ENCODE measurements at regions not wholly inside any gene's neighbourhood (a gene's known extent, or its start where the extent isn't known, plus 50 kb on each side); places are given as distances from the start of the nearest gene placed in this dataset.
"Not testable (repeated sequence)": the region's sequence is repeated elsewhere in the genome, so short reads cannot be mapped to it uniquely, and the experiment has no call there.

DNA sequence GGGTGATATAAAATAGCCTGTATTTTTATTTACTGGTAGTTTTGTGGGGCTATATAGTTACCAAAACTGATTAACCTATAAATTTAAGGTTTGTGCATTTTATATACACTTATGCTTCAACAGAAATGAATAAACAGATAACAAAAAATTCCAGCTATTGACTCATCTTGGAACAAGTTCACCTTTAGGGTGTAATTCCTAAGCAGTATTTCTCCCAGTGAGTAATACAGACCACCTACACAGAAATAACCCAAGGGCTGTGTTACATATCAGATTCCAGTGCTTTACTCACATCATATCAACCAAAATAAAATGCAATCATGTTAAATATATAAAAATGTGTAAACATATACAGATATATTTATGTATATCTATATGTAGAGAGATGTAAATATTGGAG lies 345.6 kb downstream of the ADAMTS20 start:
- H3K4me3 ChIP-seq: no peak overlapping the region
- no peak overlapping the region for H3K27ac ChIP-seq
- H3K36me3 ChIP-seq: no peaks in the 10 kb centered on the region
- H3K9me3 ChIP-seq: peaks cover 0 to 1% (median 0%) of the 10 kb centered on the region in 4 donors
- intact Hi-C loops (cut with DNase I): no loop called here
- TF ChIP-seq CTCF (IDR thresholded peaks at IDR 0.05) (no peak), EP300 (IDR thresholded peaks at IDR 0.05) (no peak), POLR2AphosphoS5 (IDR thresholded peaks at IDR 0.05) (no peak), POLR2A (IDR thresholded peaks at IDR 0.05) (no peak)
- no peaks in the 10 kb centered on the region for H3K4me1 ChIP-seq
- H3K27me3 ChIP-seq: no peaks in the 10 kb centered on the region
- no peak for DNase-seq

DNA sequence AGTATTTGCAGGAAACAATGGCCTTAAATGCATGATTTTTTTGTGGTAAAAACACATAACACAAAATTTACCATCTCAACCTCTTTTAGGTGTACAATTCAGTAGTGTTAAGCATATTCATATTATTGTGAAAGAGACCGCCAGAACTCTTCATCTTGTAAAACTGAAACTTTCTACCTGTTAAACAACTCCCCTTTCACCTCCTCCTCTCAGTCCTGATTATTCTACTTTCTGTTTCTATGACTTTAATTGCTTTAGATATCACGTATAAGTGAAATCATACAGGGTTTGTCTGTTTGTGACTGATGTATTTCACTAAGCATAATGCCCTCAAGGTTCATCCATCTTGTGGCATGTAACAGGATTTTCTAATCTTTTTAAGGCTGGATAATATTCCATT lies 353.4 kb downstream of the ADAMTS20 start:
- intact Hi-C loops (cut with DNase I): no loop called here
- no peak for DNase-seq
- H3K36me3 ChIP-seq: no peaks in the 10 kb centered on the region
- H3K4me3 ChIP-seq: no peak overlapping the region
- peaks cover 0 to 1% (median 0%) of the 10 kb centered on the region in 4 donors for H3K9me3 ChIP-seq
- H3K27me3 ChIP-seq: no peaks in the 10 kb centered on the region
- no peak overlapping the region for H3K27ac ChIP-seq
- 38 to 73% methylated on average over 2 of the region's 2 CpGs for WGBS, 2 donors
- no peaks in the 10 kb centered on the region for H3K4me1 ChIP-seq
- TF ChIP-seq POLR2A (IDR thresholded peaks at IDR 0.05) (no peak), POLR2AphosphoS5 (IDR thresholded peaks at IDR 0.05) (no peak), EP300 (IDR thresholded peaks at IDR 0.05) (no peak), CTCF (IDR thresholded peaks at IDR 0.05) (no peak)

- no peak for TF ChIP-seq CTCF (IDR thresholded peaks at IDR 0.05)
- TF ChIP-seq EP300 (IDR thresholded peaks at IDR 0.05): no peak
- TF ChIP-seq POLR2A (IDR thresholded peaks at IDR 0.05): no peak
- WGBS, 2 donors: 78 to 92% methylated on average over 2 of the region's 2 CpGs
- H3K27ac ChIP-seq: no peak overlapping the region
- H3K36me3 ChIP-seq: no peaks in the 10 kb centered on the region
- no peaks in the 10 kb centered on the region for H3K4me1 ChIP-seq
- no peak overlapping the region for H3K4me3 ChIP-seq
- intact Hi-C loops (cut with DNase I): no loop called here
- H3K27me3 ChIP-seq: no peaks in the 10 kb centered on the region
- no peaks in the 10 kb centered on the region for H3K9me3 ChIP-seq
- no peak for DNase-seq
Measured at GRCh38 chr12:43196268-43196907, 355.6 kb downstream of the ADAMTS20 start.

GRCh38 chr12:43193096-43193495 lies 358.9 kb downstream of the ADAMTS20 start:
- H3K27me3 ChIP-seq; H3K36me3 ChIP-seq; H3K4me3 ChIP-seq; H3K9me3 ChIP-seq; intact Hi-C loops (cut with DNase I); DNase-seq; H3K4me1 ChIP-seq; H3K27ac ChIP-seq: not testable (repeated sequence)
- WGBS, 2 donors: 22 to 57% methylated on average over 2 of the region's 2 CpGs

DNA sequence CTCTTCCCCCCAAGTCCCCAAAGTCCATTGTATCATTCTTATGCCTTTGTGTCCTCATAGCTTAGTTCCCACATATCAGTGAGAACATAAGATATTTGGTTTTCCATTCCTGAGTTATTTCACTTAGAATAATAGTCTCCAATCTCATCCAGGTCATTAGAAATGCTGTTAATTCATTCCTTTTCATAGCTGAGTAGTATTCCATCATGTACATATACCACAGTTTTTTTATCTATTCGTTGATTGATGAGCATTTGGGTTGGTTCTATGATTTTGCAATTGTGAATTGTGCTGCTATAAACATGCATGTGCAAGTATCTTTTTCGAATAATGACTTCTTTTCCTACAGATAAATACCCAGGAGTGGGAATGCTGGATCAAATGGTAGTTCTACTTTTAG lies 359.6 kb downstream of the ADAMTS20 start:
- DNase-seq; H3K4me3 ChIP-seq; H3K27me3 ChIP-seq; H3K4me1 ChIP-seq; H3K36me3 ChIP-seq; intact Hi-C loops (cut with DNase I); H3K9me3 ChIP-seq; H3K27ac ChIP-seq: not testable (repeated sequence)
- 73 to 85% methylated on average over 2 of the region's 2 CpGs for WGBS, 2 donors

DNA sequence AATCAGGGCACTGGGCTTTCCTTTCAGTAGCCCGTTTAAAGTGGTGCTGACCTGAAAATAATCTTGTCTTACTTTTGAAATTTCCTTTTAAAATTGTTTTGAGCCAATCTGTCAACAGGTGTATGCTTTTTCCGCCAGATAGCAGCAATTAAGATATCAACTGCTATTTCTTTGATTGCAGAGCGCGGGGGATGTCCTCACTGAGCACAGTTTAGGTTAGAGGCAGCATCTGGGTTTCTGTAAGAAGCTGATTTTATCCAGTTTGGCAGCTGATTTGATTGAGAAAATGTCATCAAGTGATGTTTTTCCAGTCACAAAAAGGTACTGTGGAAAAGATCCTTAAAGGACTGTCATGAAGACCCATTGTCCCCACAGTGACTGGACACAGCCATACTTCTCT lies 371.8 kb downstream of the ADAMTS20 start:
- Histone ChIP-seq H3K9me3 (no peaks in the 10 kb centered on the region), H3K36me3 (no peaks in the 10 kb centered on the region), H3K4me1 (peaks cover 0 to 5% (median 0%) of the 10 kb centered on the region in 4 donors), H3K27me3 (no peaks in the 10 kb centered on the region), H3K4me3 (no peak overlapping the region), H3K27ac (no peak overlapping the region)
- TF ChIP-seq CTCF (IDR thresholded peaks at IDR 0.05): no peak
- no peak for TF ChIP-seq POLR2AphosphoS5 (IDR thresholded peaks at IDR 0.05)
- no peak for TF ChIP-seq EP300 (IDR thresholded peaks at IDR 0.05)
- TF ChIP-seq POLR2A (IDR thresholded peaks at IDR 0.05): no peak
- WGBS, 2 donors: 80 to 88% methylated on average over 4 of the region's 4 CpGs
- no peak for DNase-seq
- intact Hi-C loops (cut with DNase I): no loop called here
